Suppressor macrophage treated with lipopolysaccharide for 4 hours (primary cell): ENCODE measurements at regions not wholly inside any gene's neighbourhood (a gene's known extent, or its start where the extent isn't known, plus 50 kb on each side); places are given as distances from the start of the nearest gene placed in this dataset.

ENCODE experiments used
- DNase-seq: peaks from one replicate; pipeline ENCODE4 v3.0.0-alpha.2; 2020

GRCh38 chr4:4594285-4594920, 52.6 kb upstream of the STX18 start:
- no peak for DNase-seq

GRCh38 chr4:4593596-4594284, 51.9 kb upstream of the STX18 start:
- DNase-seq = no peak

- no peak for DNase-seq
Observed at GRCh38 chr4:4592414-4592813, 50.6 kb upstream of the STX18 start.
